ENCODE measurements at regions not wholly inside any gene's neighbourhood (a gene's known extent, or its start where the extent isn't known, plus 50 kb on each side); places are given as distances from the start of the nearest gene placed in this dataset.
A peak's percentile ranks its signal among the peaks of the same experiment; 100 is the strongest.
"Not testable (repeated sequence)": the region's sequence is repeated elsewhere in the genome, so short reads cannot be mapped to it uniquely, and the experiment has no call there.

DNA sequence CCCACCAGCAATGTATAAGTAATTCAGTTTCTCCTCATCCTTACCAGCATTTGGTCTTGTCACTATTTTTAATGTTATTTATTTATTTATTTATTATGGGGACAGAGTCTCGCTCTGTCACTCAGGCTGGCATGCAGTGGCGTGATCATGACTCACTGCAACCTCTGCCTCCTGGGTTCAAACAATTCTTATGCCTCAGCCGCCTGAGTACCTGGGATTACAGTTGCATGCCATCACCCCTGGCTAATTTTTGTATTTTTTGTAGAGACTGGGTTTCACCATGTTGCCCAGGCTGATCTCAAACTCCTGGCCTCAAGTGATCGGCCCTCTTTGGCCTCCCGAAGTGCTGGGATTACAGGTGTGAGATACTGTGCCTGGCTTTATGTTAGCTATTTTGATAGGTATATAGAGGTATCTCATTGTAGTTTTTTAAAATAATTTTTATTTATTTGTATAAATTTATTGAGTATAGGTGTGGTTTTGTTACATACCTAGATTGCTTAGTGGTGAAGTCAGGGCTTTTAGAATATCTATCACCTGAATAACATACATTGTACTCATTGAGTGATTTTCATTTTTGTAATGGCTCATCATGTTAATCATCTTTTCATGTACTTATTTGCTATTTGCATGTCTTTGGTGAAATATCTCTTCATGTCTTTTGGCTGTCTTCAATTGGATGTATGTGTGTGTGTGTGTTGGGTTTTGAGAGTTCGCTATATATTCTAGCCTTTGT is 53.3 kb downstream of the TANC2 start:
- no peak for DNase-seq
- in situ Hi-C loops (cut with MboI; ENCODE audit: low pct_unique_long_range_greater_than_20kb, low sequenced_read_pairs) = no loop called here

DNA sequence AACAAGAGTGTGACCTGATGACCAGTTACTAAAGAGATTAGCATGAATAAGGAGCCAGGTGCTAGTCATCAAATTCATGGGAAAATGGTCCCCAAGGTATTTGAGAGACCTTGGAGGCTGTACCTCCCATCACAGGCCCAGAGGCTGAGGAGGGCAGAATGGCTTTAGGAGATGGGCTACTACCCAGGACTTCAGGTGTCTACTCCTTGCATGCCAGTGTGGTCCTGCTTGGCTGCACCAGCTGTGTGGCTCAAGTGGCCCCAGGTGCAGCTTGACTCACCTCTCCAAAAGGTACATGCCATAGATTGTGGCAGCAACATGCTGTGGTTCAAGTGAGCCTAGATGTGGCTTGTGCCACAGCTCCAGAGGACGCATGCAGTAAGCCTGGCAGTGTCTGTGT is 56.5 kb downstream of the TANC2 start:
- in situ Hi-C loops (cut with MboI; ENCODE audit: low pct_unique_long_range_greater_than_20kb, low sequenced_read_pairs) = no loop called here
- DNase-seq = no peak

DNA sequence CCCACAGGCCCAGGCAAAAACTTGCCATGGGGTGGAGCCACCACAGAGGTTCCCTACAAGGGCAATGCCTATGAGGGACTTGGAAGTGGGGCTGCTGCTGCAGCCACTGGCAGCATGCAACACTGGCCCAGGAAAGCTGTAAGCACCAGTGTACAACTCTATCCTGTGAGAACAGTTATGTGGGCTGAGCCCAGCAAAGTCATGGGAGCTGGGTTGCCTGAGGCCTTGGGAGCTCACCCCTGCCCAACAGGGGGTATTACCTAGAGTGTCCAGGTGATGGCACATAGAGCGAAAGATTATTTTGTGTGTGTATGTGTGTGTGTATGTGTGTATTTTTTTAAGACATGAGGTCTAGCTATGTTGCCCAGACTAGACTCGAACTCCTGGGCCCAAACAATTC is 57.0 kb downstream of the TANC2 start:
- DNase-seq = no peak
- in situ Hi-C loops (cut with MboI; ENCODE audit: low pct_unique_long_range_greater_than_20kb, low sequenced_read_pairs) = no loop called here

DNA sequence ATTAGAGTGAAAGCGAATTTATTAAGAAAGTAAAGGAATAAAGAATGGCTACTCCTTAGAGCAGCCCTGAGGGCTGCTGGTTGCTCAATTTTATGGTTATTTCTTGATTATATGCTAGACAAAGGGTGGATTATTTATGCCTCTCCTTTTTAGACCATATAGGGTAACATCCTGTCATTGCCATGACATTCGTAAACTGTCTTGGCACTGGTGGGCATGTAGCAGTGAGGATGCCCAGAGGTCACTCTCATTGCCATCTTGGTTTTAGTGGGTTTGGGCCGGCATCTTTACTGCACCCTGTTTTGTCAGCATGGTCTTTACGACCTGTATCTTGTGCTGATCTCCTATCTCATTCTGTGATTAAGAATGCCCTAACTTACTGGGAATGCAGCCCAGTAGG is 58.2 kb downstream of the TANC2 start:
- no peak for DNase-seq
- in situ Hi-C loops (cut with MboI; ENCODE audit: low pct_unique_long_range_greater_than_20kb, low sequenced_read_pairs) = no loop called here

DNA sequence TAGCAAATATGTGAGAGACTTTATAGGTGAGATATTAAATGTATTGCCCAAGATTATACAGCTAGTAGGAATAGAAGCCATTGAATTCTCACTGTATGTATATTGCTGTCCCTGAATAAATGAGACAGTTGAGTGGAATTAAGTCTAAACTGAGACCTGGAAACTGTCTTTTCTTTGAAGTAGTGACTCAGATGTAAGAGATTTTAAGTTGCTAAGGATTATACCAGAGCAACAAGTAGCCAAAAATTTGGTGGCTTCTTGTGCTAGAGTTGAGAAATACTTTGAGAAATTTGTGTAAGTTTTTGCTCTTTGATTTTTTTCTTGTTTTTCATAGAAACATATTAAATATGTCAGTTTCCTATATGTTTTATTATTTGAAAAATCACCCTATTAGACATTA is 58.7 kb downstream of the TANC2 start:
- DNase-seq = no peak
- in situ Hi-C loops (cut with MboI; ENCODE audit: low pct_unique_long_range_greater_than_20kb, low sequenced_read_pairs) = no loop called here

DNA sequence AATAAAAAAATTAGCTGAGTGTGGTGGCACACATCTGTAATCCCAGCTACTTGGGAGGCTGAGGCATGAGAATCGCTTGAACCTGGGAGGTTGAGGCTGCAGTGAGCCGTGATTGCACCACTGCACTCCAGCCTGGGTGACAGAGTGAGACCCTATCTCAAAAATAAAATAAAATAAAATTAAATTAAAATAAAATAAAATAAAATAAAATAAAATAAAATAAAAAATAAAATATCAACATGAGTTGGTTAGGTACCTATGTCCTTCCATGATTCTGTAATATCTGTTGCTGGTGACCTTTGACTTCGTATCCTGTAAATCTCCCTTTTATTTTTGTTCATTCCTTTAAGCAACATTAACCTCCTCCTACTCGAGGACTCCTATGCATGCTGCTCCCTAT is 59.6 kb downstream of the TANC2 start:
- DNase-seq; in situ Hi-C loops (cut with MboI; ENCODE audit: low pct_unique_long_range_greater_than_20kb, low sequenced_read_pairs): not testable (repeated sequence)

DNA sequence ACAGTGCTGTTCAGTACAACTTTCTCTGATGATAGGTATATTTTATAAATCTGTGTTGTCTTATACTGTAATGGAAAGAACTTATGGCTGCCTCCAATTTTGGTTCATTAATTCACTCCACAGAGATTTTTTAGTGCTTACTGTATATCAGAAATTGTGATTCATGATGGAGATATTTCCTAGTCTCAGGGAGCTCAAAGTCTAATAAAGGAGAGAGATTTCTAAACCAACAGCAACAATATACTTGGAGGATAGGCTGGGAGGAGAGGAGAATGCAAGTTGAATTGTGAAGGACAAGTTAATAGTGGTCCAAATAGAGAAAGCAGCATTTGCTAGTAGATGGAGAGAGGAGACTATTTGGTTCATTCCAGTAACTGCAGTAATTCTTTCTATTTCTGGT is 63.5 kb downstream of the TANC2 start:
- DNase-seq = no peak
- in situ Hi-C loops (cut with MboI; ENCODE audit: low pct_unique_long_range_greater_than_20kb, low sequenced_read_pairs) = no loop called here

DNA sequence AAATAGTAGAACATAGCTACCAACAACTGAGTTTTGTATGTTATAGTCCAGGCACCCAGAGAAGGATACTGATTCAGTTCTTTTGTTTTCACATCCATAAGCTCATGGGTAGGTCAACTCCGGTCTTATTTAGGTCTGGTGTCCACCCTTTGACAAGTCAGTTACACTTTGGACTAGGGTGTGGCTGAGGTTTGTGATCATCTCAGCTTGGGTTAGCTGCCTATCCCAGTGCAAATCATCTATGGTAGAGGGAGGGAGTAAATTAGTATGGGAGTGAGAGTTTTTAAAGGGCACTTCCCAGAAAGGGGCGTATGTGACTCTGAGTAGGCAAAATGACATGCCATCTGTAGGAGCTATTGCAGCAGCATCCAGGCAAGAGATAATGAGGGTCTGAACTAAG is 66.1 kb downstream of the TANC2 start:
- in situ Hi-C loops (cut with MboI; ENCODE audit: low pct_unique_long_range_greater_than_20kb, low sequenced_read_pairs) = no loop called here
- DNase-seq = no peak

DNA sequence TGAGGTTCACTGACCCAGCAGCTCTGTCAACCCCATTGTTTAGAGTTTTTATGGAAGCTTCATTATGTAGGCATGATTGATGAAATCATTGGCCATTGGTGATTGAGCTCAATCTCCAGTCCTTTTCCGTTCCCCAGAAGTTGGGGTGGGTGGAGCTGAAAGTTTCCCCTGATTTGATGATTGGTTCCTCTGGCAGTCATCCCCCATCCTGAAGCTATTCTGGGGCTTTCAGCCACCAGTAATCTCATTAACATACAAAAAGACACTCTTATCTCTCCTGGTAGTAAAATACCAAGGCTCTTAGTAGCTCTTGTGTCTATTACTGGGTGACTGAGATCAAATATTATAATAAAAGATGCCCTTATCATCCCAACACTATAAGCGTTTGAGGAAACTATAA is 67.1 kb downstream of the TANC2 start:
- in situ Hi-C loops (cut with MboI; ENCODE audit: low pct_unique_long_range_greater_than_20kb, low sequenced_read_pairs) = no loop called here

DNA sequence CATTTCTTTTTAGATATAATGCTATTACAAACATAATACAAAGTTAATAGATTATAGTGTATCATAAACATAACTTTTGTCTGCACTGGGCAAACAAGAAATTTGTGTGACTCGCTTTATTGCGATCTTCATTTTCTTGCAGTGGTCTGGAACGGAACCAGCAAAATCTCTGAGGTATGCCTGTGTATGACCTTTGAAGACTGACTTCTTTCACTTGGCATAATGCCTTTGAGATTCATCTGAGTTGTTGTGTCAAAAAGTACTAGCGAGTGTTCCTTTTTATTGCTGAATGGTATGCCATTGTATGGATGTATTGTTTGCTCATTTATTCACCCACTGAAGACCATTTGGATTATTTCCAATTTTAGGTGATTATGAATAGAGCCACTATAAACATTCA is 69.2 kb downstream of the TANC2 start:
- in situ Hi-C loops (cut with MboI; ENCODE audit: low pct_unique_long_range_greater_than_20kb, low sequenced_read_pairs) = no loop called here
- DNase-seq = no peak

More for the DNA sequence above, 67.1 kb downstream of the TANC2 start:
- no peak for DNase-seq

DNA sequence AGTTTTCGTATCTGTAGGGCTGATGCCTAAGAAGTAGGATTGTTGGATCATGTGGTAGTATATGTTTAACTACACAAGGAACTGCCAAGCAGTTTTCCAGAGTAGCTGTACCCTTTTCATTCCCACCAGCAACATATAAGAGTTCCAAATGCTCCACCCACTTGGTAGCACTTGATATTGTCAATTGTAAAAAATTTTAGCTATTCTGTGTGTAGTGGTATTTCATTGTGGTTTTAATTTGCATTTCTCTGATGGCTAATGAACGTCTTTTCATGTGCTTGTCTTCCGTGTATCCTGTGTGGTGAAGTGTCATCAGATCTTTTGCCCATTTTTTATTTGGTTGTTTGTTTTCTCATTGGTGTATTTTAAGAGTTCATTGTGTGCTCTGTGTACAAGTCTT is 69.7 kb downstream of the TANC2 start:
- in situ Hi-C loops (cut with MboI; ENCODE audit: low pct_unique_long_range_greater_than_20kb, low sequenced_read_pairs) = no loop called here
- DNase-seq = no peak

DNA sequence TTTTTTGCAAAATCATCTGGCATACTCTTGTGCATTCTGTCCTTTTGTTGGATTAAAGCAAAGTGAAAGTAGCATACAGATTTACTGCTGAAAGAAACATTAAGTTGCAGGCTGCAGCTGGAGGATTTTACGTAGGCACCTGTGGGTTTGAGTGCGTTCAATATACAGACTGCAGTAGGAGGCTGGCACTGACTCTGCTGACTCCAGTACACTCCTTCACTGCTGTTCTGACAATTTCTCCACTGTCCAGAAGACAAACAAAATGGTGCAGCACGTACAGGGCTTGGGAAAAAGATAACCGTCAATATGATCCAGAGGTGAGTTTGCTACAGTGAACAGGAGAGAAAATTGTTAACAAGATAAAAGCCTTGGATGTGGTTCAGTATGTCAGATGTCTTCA is 73.3 kb downstream of the TANC2 start:
- in situ Hi-C loops (cut with MboI; ENCODE audit: low pct_unique_long_range_greater_than_20kb, low sequenced_read_pairs) = no loop called here
- DNase-seq = no peak

DNA sequence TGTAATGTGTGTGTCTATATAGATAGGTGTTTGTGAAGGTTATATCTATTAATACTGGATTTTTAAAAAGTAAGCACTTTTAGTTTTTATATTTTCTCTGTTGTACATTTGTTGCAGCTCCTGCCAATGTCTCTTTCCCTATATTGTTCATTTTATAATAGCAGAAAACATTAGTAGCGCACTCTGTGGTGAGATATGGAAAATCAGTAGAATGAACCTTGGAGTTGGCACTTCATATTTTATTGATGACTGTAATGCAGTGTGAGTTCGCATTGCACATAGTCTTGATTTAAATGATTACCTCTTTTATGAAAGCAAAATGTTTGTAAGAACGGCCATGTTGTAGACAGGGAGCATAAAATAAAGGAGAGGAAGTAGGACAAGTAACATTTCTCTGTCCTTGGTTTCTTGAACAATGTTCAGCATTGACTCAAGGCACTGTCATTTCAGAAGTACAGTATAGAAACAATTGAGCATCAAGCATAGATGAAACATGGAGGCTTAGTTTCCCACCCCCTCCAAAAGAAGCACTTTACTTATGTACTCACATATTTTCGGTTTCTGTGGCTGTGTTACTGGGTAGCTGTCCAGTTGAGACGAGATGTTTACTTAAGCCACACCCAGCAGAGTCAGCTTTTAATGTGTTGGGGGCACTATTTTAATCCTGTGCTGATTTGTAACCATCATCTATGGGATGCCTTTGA is 74.0 kb downstream of the TANC2 start:
- in situ Hi-C loops (cut with MboI; ENCODE audit: low pct_unique_long_range_greater_than_20kb, low sequenced_read_pairs) = no loop called here
- DNase-seq = no peak

DNA sequence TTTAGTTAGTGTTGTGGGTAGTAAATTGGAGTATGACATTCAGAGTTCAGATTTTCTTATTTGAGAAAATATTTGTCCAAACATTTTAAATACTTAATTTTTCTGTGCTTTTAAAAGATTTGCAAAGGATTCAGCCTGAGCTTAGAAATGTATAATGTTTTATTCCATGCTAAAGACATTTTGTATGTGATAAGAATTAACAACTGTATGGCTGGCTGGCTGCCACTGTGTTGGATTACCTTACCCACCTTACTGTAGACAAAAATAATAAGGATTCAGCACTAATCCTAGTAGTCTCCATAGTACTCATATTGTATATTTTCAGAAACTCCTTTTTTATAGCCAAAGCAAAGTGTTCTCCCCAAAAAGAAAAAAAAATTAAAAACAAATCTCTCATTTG is 74.8 kb downstream of the TANC2 start:
- in situ Hi-C loops (cut with MboI; ENCODE audit: low pct_unique_long_range_greater_than_20kb, low sequenced_read_pairs) = no loop called here
- DNase-seq = no peak

DNA sequence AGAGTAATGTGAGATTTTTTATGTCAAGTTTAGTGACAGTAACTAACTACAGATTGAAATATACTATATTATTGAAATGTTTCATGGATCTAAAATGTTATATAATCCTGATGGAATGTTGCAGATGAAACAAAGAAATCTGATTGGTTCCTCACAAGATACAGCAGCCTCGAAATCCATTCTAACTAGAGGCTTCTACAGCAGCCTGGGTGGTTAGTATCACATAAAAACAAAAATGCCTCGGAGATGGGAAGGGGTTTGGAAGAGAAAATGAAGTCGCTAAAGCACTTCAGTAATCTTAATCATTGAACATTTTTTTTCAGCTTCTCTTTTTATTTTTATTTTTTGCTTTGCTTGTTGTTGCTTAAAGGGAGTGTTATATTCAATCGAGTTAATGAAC is 75.2 kb downstream of the TANC2 start:
- in situ Hi-C loops (cut with MboI; ENCODE audit: low pct_unique_long_range_greater_than_20kb, low sequenced_read_pairs) = no loop called here
- DNase-seq = no peak

DNA sequence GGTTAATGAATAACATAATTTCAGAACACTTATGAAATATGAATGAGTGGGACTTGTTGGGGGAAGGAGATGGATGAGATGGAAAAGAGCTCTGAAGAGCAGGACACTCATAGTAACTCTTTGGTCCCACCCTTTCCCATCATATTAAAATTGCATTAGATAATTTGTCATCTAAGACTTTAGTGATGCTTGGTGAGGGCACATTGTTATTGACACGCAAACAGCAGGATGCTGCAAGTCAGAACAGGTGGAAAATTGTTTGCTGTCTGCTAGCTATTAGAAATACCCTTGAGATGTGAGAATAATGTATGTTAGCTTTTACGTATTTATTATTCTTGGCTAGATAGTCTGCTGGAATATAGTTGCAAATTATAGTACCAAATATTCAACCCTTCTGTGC is 75.7 kb downstream of the TANC2 start:
- in situ Hi-C loops (cut with MboI; ENCODE audit: low pct_unique_long_range_greater_than_20kb, low sequenced_read_pairs) = no loop called here
- DNase-seq = no peak

DNA sequence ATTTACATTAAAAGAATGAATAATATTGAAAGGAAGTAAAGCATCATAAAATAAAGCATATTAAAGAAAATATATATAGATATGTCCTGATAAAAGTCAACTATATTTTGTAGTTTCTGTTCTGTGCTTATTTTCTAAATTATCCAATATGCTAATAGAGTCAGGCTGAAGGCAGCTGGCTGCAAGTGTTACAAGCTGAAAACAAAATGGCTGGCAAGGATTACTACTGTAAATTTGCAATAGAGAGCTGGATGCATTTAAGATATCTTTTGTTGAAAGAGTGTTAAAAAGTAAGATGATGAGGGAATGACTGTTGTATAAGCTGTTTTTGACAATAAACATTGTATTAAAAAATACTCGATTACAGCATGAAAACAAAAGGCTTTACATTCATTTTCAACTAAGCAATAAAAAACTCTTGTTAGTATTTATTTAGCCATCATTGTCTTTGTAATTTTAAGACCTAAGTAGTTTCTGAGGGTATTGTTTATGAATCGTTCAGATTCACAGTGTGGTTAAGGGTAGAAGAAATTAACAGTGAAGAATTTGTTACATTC is 76.3 kb downstream of the TANC2 start:
- in situ Hi-C loops (cut with MboI; ENCODE audit: low pct_unique_long_range_greater_than_20kb, low sequenced_read_pairs) = no loop called here

DNA sequence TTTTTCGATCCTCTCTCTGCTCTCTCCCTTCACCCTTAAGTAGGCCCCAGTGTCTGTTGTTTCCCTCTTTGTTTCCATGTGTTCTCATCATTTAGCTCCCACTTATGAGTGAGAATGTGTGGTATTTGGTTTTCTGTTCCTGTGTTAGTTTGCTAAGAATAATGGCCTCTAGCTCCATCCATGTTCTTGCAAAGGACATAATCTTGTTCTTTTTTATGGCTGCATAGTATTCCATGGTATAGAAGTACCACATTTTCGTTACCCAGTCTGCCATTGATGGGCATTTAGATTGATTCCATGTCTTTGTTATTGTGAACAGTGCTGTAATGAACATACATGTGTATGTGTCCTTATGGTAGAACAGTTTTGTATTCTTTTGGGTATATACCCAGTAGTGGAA is 91.5 kb downstream of the TANC2 start:
- in situ Hi-C loops (cut with MboI; ENCODE audit: low pct_unique_long_range_greater_than_20kb, low sequenced_read_pairs); DNase-seq: not testable (repeated sequence)

More for the DNA sequence above, 76.3 kb downstream of the TANC2 start:
- DNase-seq = no peak

DNA sequence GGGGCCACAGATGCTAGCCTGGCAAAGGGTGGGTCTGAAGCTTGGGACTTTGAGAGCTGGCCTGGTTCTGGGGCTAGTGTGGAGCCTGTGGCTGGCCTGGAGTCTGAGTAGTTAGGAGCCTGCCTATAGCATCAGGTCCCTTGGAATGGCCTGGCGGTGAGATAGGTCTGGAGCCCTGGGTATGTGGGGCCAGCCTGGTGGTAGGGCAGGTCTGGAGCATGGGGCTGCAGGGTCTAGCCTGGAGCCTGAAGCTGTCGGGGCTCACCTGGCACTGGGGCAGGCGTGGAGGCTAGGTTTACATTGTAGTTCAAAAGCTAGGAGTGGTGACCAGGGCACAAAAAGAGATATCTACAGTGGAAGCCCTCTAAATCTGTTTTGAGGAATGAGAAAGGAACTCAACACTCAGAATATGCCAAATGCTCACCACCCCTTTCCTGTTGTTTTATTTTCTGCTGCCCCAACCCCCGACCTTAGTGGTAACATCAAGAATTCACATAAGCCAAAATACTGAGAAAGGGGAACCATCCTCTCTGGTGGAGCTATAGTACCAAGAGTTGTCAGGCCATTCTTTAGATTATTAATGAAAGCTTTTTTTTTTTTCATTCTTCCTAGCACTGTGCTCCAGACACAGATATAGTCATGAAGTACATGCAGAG is 100.3 kb downstream of the TANC2 start:
- in situ Hi-C loops (cut with MboI; ENCODE audit: low pct_unique_long_range_greater_than_20kb, low sequenced_read_pairs) = no loop called here
- peak; percentile 80 for DNase-seq

DNA sequence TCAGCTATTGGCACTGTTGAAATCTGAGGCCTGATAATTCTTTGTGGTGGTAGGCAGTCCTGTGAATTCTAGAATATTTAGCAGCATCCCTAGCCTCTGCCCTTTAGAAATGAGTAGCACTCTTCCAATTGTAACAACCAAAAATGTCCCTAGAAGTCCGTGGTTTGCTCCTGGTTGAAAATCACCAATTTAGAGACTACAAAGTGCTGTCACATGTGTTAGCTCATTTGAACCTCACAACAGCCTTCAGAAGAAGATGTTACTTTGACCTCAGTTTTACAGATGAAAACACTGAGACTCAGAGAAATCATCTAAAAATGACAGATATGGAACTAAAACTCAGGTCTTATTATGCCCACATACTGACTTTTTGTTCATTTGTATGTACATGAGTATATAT is 103.2 kb downstream of the TANC2 start:
- in situ Hi-C loops (cut with MboI; ENCODE audit: low pct_unique_long_range_greater_than_20kb, low sequenced_read_pairs) = no loop called here
- no peak for DNase-seq
